ENCODE measurements at regions not wholly inside any gene's neighbourhood (a gene's known extent, or its start where the extent isn't known, plus 50 kb on each side); places are given as distances from the start of the nearest gene placed in this dataset.

DNA sequence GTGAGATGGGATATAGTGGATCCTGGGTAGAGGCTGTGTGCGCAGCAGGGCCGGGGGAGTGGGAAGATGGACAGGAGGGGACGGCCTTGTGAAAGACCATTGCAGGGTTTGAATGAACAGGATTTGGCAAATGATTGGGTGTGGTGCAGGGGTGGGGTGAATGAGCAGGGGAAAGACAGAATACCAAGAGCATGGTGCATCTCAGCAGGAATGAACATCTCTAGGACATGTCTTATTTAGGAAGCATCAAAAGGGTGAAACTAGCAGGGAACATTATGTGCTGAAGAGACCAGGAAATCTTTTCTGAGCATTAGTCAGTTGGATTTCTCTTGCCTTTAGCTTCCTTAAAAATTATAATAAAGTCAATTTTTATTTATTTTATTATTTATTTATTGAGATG lies 60.6 kb upstream of the SLC2A1 start:
- TF ChIP-seq EZH2phosphoT487 (IDR thresholded peaks at IDR 0.05; ENCODE audit: low read length) (no peak), EZH2 (optimal IDR thresholded peaks at IDR 0.05; ENCODE audit: low read depth, low read length) (no peak)
- TF ChIP-seq, protein P1, sequence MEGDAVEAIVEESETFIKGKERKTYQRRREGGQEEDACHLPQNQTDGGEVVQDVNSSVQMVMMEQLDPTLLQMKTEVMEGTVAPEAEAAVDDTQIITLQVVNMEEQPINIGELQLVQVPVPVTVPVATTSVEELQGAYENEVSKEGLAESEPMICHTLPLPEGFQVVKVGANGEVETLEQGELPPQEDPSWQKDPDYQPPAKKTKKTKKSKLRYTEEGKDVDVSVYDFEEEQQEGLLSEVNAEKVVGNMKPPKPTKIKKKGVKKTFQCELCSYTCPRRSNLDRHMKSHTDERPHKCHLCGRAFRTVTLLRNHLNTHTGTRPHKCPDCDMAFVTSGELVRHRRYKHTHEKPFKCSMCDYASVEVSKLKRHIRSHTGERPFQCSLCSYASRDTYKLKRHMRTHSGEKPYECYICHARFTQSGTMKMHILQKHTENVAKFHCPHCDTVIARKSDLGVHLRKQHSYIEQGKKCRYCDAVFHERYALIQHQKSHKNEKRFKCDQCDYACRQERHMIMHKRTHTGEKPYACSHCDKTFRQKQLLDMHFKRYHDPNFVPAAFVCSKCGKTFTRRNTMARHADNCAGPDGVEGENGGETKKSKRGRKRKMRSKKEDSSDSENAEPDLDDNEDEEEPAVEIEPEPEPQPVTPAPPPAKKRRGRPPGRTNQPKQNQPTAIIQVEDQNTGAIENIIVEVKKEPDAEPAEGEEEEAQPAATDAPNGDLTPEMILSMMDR (IDR thresholded peaks at IDR 0.05; ENCODE audit: low read length), result no peak
